Large intestine (tissue), 3 donors: ENCODE measurements at regions not wholly inside any gene's neighbourhood (a gene's known extent, or its start where the extent isn't known, plus 50 kb on each side); places are given as distances from the start of the nearest gene placed in this dataset.

Experiments used
- DNase-seq, 2 donors: peaks; one replicate each; pipeline versions ENCODE4 v3.0.0 to v3.0.0-alpha.2; 2013
- H3K27ac ChIP-seq: one replicate; pipeline ENCODE4 v1.5.1; 2013; ENCODE audit warnings: low read length
- H3K27me3 ChIP-seq: 2 replicates; pipeline ENCODE4 v1.6.1; 2013; ENCODE audit warnings: low read length; ENCODE audit not compliant: control insufficient read depth, insufficient read depth
- H3K36me3 ChIP-seq: 2 replicates; pipeline ENCODE4 v1.6.1; 2013; ENCODE audit warnings: low read length; ENCODE audit not compliant: control insufficient read depth, insufficient read depth
- H3K4me1 ChIP-seq: one replicate; pipeline ENCODE4 v1.6.1; 2013; ENCODE audit warnings: low read length; ENCODE audit not compliant: control insufficient read depth, insufficient read depth
- H3K4me3 ChIP-seq: one replicate; pipeline ENCODE4 v1.5.1; 2013; ENCODE audit warnings: low read length
- H3K9me3 ChIP-seq: one replicate; pipeline ENCODE4 v1.6.1; 2013; ENCODE audit warnings: mild to moderate bottlenecking, low read depth, low read length, moderate library complexity; ENCODE audit not compliant: control insufficient read depth
- WGBS: methylation state at CpG from one replicate; pipeline ENCODE4 v1.1.5; 2013; ENCODE audit warnings: low lambda C conversion rate; ENCODE audit not compliant: insufficient coverage; 5-methylcytosine and 5-hydroxymethylcytosine counted together

DNA sequence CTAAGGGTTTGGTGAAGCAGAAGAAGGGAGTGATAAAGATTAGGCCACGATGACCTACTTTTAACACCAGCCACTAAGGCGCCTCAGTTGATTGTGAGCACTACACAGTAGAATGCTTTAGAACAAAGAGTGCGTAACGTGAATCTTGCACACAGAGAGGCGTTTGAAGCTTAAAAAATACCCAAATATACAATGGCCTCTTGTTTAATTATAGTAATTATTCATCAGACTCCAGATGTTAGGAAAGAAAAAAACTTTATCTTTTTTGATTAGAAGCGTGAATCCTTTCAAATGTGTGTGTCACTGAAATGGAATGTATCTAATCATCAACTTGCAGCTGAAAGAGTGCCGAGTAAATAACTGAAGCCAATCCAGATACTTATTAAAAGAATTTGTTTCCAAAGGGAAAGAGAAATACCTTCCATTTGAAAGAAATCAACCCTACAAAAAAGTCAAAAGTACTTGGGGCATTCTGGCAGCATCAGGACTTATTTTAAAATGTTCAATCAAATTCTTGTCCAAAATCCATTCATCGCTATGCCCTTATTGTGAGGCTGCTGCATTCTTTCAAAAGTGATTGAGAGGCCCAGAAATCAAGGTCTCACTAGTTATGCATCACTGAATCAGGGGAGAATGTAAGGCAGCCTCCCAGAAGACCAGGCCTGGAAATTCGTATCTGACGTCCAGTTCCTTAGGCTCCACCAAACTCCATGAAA lies 337.5 kb downstream of the ZNF608 start:
- no peaks in the 10 kb centered on the region for H3K27me3 ChIP-seq
- H3K27ac ChIP-seq = no peak overlapping the region
- peaks cover 4% of the 10 kb centered on the region for H3K4me1 ChIP-seq
- 60% methylated on average over 3 of the region's 10 CpGs for WGBS
- no peak overlapping the region for H3K4me3 ChIP-seq
- no peak for DNase-seq
- H3K9me3 ChIP-seq = no peaks in the 10 kb centered on the region
- H3K36me3 ChIP-seq = no peaks in the 10 kb centered on the region

DNA sequence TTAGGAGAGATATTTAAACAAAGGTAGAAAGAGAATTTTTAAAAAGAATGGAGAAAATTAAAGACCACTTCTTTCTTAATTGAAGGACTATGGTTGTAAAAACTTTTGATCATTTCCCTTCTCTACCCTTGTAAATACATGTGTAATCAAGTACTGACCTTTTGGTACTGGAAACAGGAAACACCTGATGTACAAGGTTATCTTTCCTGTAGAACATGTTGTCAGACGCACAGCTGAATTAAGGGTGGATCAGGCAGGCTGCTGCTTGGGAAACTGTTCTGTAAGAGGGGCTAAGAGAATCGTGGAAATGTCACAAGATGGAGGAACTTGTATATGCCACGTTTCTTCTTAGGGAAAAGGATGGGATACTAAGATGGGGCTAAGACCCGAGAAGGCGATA lies 341.6 kb downstream of the ZNF608 start:
- Histone ChIP-seq H3K27ac (no peak overlapping the region), H3K36me3 (no peaks in the 10 kb centered on the region), H3K4me1 (peaks cover 10% of the 10 kb centered on the region), H3K4me3 (no peak overlapping the region), H3K27me3 (no peaks in the 10 kb centered on the region), H3K9me3 (no peaks in the 10 kb centered on the region)
- no peak for DNase-seq
- 77% methylated on average over 3 of the region's 5 CpGs for WGBS

DNA sequence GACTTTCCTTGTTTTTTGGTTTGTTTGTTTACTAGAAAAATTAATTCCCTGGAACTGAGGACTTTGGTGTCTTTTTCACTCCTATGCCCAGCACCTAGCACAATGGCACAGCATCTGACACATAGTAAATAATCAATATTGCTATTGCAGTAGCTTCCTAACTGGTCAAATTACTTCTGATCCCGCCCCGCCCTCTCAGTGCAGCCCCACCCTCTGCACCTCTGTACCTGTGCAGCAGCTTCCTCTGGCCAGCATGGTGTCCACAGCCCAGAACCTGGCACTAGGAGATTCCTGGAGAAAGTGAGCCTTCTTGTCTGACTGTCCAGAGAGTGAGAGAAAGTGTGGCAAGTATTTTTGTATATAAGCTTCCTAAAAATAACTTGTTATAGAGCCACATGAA lies 343.2 kb downstream of the ZNF608 start:
- H3K4me3 ChIP-seq = no peak overlapping the region
- H3K4me1 ChIP-seq = peaks cover 7% of the 10 kb centered on the region
- no CpG with 5 or more reads among the region's 2 CpGs for WGBS
- H3K27me3 ChIP-seq = no peaks in the 10 kb centered on the region
- no peaks in the 10 kb centered on the region for H3K36me3 ChIP-seq
- no peak overlapping the region for H3K27ac ChIP-seq
- no peak for DNase-seq
- H3K9me3 ChIP-seq = no peaks in the 10 kb centered on the region

DNA sequence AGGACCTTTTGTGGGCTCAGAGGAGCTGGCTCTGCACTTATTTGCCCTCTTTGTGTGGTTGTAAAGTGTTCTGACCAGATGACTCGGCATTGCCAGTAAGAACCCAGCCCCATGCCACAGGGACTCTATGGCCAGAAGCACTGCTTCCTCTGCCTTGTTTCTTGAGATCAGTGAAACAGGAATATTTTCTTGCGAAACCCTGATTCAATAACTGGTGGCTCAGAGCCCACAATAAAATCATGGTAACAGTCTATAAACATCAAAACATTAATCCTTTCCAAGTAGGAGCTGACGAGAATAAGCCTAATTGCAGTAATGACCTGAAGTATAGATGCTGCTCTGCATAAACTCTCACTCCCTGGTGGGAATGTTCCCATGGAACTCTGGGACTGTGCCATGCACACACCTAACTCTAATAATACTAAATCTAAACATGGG lies 344.3 kb downstream of the ZNF608 start:
- Histone ChIP-seq H3K36me3 (no peaks in the 10 kb centered on the region), H3K27ac (peak overlapping the region; percentile 7), H3K4me1 (peaks cover 7% of the 10 kb centered on the region), H3K4me3 (no peak overlapping the region), H3K27me3 (no peaks in the 10 kb centered on the region), H3K9me3 (no peaks in the 10 kb centered on the region)
- peak; percentile 16 to 60 for DNase-seq
- no CpG with 5 or more reads among the region's 3 CpGs for WGBS

DNA sequence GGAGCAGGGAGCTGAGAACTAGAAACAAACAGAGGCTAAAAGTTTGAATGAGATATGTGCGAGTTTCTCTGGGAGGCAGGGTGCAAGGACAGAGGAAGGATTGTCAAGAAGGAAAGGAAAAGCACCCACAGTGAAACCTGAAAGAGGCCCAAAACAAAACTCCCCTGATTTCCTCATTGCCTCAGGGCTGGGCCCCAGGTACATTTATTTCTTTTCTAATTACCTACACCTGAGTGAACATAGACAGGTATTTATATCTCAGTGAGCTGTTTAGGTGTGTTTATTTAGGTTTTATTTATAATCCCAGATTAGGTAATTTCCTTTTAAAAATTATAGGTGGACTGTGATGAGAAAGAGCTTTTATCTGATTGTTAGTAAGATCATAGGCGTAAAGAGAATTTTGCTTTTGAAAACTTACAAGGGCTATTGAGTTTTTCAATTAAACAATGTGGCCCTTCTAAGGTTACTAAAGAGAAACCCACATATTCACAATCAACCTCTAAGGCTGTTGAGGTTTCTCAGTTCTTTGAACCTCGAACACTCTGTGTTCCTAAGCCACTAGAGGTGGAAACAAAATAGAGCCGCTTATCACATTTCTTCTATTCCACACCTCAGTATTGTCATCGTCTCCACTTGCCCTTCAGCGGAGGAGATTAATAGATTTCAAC lies 344.8 kb downstream of the ZNF608 start:
- H3K36me3 ChIP-seq = no peaks in the 10 kb centered on the region
- H3K4me3 ChIP-seq = no peak overlapping the region
- H3K9me3 ChIP-seq = no peaks in the 10 kb centered on the region
- peak overlapping the region; percentile 7 for H3K27ac ChIP-seq
- DNase-seq = peak in 1 of 2 donors; percentile 32
- no peaks in the 10 kb centered on the region for H3K27me3 ChIP-seq
- WGBS = 51% methylated on average over 4 of the region's 6 CpGs
- H3K4me1 ChIP-seq = peaks cover 7% of the 10 kb centered on the region

DNA sequence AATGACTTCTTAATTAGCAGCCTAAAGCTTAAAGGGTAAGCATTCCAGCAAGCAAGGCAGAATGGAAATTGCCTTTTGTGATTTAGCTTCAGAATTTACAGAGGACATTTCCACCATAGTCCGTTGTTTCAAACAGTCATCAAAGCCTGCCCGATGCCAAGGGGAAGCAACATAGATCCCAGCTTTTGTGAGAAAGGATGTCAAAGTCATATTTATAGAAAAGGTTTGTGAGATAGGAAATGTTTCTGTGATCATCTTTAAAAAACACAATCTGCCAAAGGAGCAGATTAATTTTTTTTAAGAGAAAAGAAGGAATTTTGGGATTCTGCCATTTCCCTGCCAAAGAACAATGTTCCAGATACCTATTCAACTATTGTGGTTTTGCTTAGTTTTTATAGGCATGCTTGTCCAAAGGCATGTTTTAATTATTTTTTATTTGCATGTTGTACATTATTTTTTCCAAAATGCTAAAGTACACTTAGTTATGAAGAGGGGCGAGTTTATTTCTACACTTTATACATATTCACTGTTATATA lies 346.9 kb downstream of the ZNF608 start:
- no peaks in the 10 kb centered on the region for H3K27me3 ChIP-seq
- no peaks in the 10 kb centered on the region for H3K9me3 ChIP-seq
- H3K27ac ChIP-seq = no peak overlapping the region
- peaks cover 7% of the 10 kb centered on the region for H3K4me1 ChIP-seq
- no peak overlapping the region for H3K4me3 ChIP-seq
- DNase-seq = no peak
- no peaks in the 10 kb centered on the region for H3K36me3 ChIP-seq
- WGBS = 40% methylated on average over 2 of the region's 3 CpGs

DNA sequence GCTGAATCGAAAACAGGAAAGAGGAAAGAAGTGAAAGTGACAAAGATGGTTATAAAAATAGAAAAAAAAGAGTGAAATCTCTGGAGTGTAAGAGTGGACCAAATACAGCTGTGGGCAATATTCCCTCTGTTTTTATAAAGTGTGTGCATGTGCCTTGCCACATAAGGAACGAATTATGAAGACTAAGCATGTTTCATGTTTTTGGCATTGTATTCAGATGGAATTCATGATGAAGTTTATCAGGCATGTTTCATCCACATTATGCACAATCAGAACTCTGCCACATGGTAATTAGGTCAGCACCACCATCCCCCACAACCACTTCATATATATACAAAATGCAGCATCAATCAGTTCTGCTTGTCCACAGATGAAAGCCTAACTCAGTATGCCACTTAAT lies 348.0 kb downstream of the ZNF608 start:
- 50% methylated on average over 1 of the region's 2 CpGs for WGBS
- peaks cover 7% of the 10 kb centered on the region for H3K4me1 ChIP-seq
- H3K36me3 ChIP-seq = no peaks in the 10 kb centered on the region
- H3K27ac ChIP-seq = no peak overlapping the region
- no peaks in the 10 kb centered on the region for H3K27me3 ChIP-seq
- DNase-seq = no peak
- H3K9me3 ChIP-seq = no peaks in the 10 kb centered on the region
- H3K4me3 ChIP-seq = no peak overlapping the region

DNA sequence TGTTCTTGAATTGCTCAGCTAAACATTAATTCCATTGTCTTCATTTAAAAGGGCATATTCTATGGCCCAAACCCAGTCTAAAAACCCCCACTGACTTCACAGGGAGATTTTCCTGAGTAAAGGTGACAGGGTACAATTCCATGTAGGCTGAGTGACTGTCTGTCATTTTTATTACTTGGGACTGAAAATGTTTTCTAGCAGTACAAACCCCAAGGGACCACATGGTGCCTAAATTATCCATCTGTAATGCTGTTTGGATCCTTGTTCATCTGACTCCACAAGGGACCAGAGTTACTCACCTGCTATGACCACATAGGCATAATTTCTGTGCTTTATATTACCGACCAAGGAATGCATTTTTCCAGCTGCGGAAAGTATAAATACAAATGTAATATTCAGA lies 349.1 kb downstream of the ZNF608 start:
- Histone ChIP-seq H3K4me1 (peaks cover 5% of the 10 kb centered on the region), H3K27ac (no peak overlapping the region), H3K9me3 (no peaks in the 10 kb centered on the region), H3K27me3 (no peaks in the 10 kb centered on the region), H3K4me3 (no peak overlapping the region), H3K36me3 (no peaks in the 10 kb centered on the region)
- 100% methylated on average over 1 of the region's 2 CpGs for WGBS
- no peak for DNase-seq

DNA sequence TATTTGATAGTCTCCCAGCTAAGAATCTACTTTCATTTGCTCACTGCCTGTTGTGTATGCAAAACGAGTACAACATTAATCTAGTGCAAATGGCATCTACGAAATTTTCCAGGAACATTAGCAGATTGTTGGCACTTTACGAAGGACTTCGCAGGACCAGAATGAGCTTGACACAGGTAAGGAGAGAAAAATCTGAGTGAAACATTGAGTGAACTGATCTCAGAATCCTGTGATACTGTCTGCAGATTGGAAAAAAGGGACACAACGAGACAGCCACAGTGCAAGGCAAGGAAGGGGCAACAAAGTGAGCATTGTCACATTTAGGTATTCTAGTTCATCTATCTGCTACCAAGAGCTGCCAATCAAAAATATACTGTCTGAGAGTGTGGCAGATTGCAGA lies 350.5 kb downstream of the ZNF608 start:
- no peak overlapping the region for H3K4me3 ChIP-seq
- H3K9me3 ChIP-seq = peaks cover 5% of the 10 kb centered on the region
- WGBS = no CpG with 5 or more reads among the region's 5 CpGs
- H3K27ac ChIP-seq = no peak overlapping the region
- H3K27me3 ChIP-seq = no peaks in the 10 kb centered on the region
- no peaks in the 10 kb centered on the region for H3K4me1 ChIP-seq
- DNase-seq = no peak
- no peaks in the 10 kb centered on the region for H3K36me3 ChIP-seq

DNA sequence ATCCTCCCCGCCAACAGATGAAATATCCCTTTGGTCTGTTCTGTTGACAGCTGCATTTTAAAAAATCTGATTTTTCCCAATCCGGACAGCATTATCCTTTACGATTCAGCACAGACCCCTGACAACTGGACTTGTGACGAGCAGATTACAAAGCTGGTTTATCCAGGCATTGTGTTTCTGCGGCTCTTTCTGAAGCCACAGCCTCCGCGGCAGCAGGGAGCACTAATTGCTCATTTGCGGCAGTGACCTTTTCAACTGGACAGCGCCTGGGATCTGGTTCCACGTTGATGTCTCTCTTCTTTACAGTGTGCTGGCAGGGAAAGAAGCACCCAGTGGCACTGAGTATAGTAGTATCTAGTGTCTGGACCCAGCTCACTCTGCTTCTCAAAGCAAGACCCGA lies 351.2 kb downstream of the ZNF608 start:
- Histone ChIP-seq H3K4me1 (no peaks in the 10 kb centered on the region), H3K4me3 (no peak overlapping the region), H3K9me3 (peaks cover 5% of the 10 kb centered on the region), H3K27ac (no peak overlapping the region), H3K27me3 (no peaks in the 10 kb centered on the region), H3K36me3 (no peaks in the 10 kb centered on the region)
- WGBS = 44% methylated on average over 3 of the region's 11 CpGs
- DNase-seq = no peak
